ENCODE measurements at regions not wholly inside any gene's neighbourhood (a gene's known extent, or its start where the extent isn't known, plus 50 kb on each side); places are given as distances from the start of the nearest gene placed in this dataset.
"Not testable (repeated sequence)": the region's sequence is repeated elsewhere in the genome, so short reads cannot be mapped to it uniquely, and the experiment has no call there.

GRCh38 chr6:92495242-92495641 lies 924.1 kb downstream of the EPHA7 start:
- no peak for DNase-seq

GRCh38 chr6:92485487-92485886 lies 933.9 kb downstream of the EPHA7 start:
- DNase-seq = no peak

GRCh38 chr6:92479831-92480230 lies 939.5 kb downstream of the EPHA7 start:
- DNase-seq = no peak

- no peak for DNase-seq
Measured at GRCh38 chr6:92473056-92473455, 946.3 kb downstream of the EPHA7 start.

- no peak for DNase-seq
Measured at GRCh38 chr6:92469186-92469828, 950.1 kb downstream of the EPHA7 start.

GRCh38 chr6:92468066-92468465 lies 951.3 kb downstream of the EPHA7 start:
- no peak for DNase-seq

- no peak for DNase-seq
Measured at GRCh38 chr6:92460133-92460532, 959.2 kb downstream of the EPHA7 start.

- peak; percentile 2 for DNase-seq
Measured at GRCh38 chr6:92459606-92460005, 959.8 kb downstream of the EPHA7 start.

GRCh38 chr6:92446052-92446451 lies 973.3 kb downstream of the EPHA7 start:
- no peak for DNase-seq

GRCh38 chr6:92433911-92434310 lies 985.4 kb downstream of the EPHA7 start:
- DNase-seq = no peak

- no peak for DNase-seq
Measured at GRCh38 chr6:92431502-92431901, 987.9 kb downstream of the EPHA7 start.

GRCh38 chr6:92428448-92428847 lies 990.9 kb downstream of the EPHA7 start:
- DNase-seq = no peak

- DNase-seq = no peak
Measured at GRCh38 chr6:92427453-92427852, 991.9 kb downstream of the EPHA7 start.

GRCh38 chr6:92415656-92416055 lies 1003.7 kb downstream of the EPHA7 start:
- DNase-seq = no peak

- no peak for DNase-seq
Measured at GRCh38 chr6:92408350-92408749, 1011.0 kb downstream of the EPHA7 start.

- DNase-seq = peak; percentile 9
Measured at GRCh38 chr6:92404281-92404680, 1015.1 kb downstream of the EPHA7 start.

- no peak for DNase-seq
Measured at GRCh38 chr6:92399911-92400310, 1019.4 kb downstream of the EPHA7 start.

- DNase-seq = not testable (repeated sequence)
Measured at GRCh38 chr6:92388706-92389105, 1030.7 kb downstream of the EPHA7 start.

GRCh38 chr6:92380803-92381601 lies 1038.4 kb downstream of the EPHA7 start:
- DNase-seq = no peak

GRCh38 chr6:92377137-92377536 lies 1042.2 kb downstream of the EPHA7 start:
- DNase-seq = no peak

GRCh38 chr6:92376691-92377090 lies 1042.7 kb downstream of the EPHA7 start:
- no peak for DNase-seq

GRCh38 chr6:92371211-92372208 lies 1047.8 kb downstream of the EPHA7 start:
- DNase-seq = no peak

GRCh38 chr6:92369309-92369708 lies 1050.0 kb downstream of the EPHA7 start:
- DNase-seq = no peak

Measured in NCI-H446 treated with DMSO at 0.1 percent for 48 hours (cell line).